Brain pericyte (primary cell): ENCODE measurements at regions not wholly inside any gene's neighbourhood (a gene's known extent, or its start where the extent isn't known, plus 50 kb on each side); places are given as distances from the start of the nearest gene placed in this dataset.

Experiments
- DNase-seq: peaks from one replicate; pipeline ENCODE4 v3.0.0-alpha.2; 2012; ENCODE audit warnings: low read depth, low spot score

- no peak for DNase-seq
These were observed 233.4 kb upstream of the COPS8 start for GRCh38 chr2:236852100-236852976.

- no peak for DNase-seq
These were observed 232.7 kb upstream of the COPS8 start for GRCh38 chr2:236852977-236853374.

- no peak for DNase-seq
These were observed 232.1 kb upstream of the COPS8 start for GRCh38 chr2:236853585-236854051.

- DNase-seq: no peak
These were observed 230.4 kb upstream of the COPS8 start for GRCh38 chr2:236855176-236855865.

GRCh38 chr2:236855866-236856847 lies 229.5 kb upstream of the COPS8 start:
- DNase-seq: no peak

GRCh38 chr2:236856848-236857235 lies 228.8 kb upstream of the COPS8 start:
- DNase-seq: no peak

- no peak for DNase-seq
These were observed 228.4 kb upstream of the COPS8 start for GRCh38 chr2:236857246-236857645.

GRCh38 chr2:236857781-236858180 lies 227.9 kb upstream of the COPS8 start:
- DNase-seq: no peak

- DNase-seq: no peak
These were observed 227.0 kb upstream of the COPS8 start for GRCh38 chr2:236858661-236859060.

GRCh38 chr2:236859908-236860307 lies 225.8 kb upstream of the COPS8 start:
- no peak for DNase-seq

- DNase-seq: no peak
These were observed 224.4 kb upstream of the COPS8 start for GRCh38 chr2:236861196-236861875.

- DNase-seq: no peak
These were observed 223.7 kb upstream of the COPS8 start for GRCh38 chr2:236861944-236862343.

GRCh38 chr2:236862526-236862925 lies 223.2 kb upstream of the COPS8 start:
- no peak for DNase-seq

GRCh38 chr2:236862961-236863728 lies 222.5 kb upstream of the COPS8 start:
- DNase-seq: no peak

GRCh38 chr2:236863729-236864126 lies 222.0 kb upstream of the COPS8 start:
- DNase-seq: no peak

GRCh38 chr2:236865052-236865451 lies 220.6 kb upstream of the COPS8 start:
- no peak for DNase-seq

GRCh38 chr2:236866542-236867340 lies 218.9 kb upstream of the COPS8 start:
- DNase-seq: no peak

- no peak for DNase-seq
These were observed 218.0 kb upstream of the COPS8 start for GRCh38 chr2:236867441-236868260.

- DNase-seq: no peak
These were observed 215.3 kb upstream of the COPS8 start for GRCh38 chr2:236870370-236870769.
